ENCODE measurements at regions not wholly inside any gene's neighbourhood (a gene's known extent, or its start where the extent isn't known, plus 50 kb on each side); places are given as distances from the start of the nearest gene placed in this dataset.

- CTCF ChIA-PET: interaction anchor here (2.1 to 2.8 kb wide), 4 partner anchors 11 to 438 kb away, joined by 6 to 17 read pairs (median 12); no protein-coding TSS in a partner anchor
- POLR2A ChIA-PET: no interaction called here
- DNase-seq (ENCODE audit: low read depth, low spot score): no peak
- no peak overlapping the region for H3K4me3 ChIP-seq (ENCODE audit: low read depth, low read length)
- TF ChIP-seq CTCF (IDR thresholded peaks at IDR 0.05; ENCODE audit: insufficient read depth, low read length, missing control alignments): no peak
Observed at GRCh38 chr1:184226100-184226487, 160.7 kb upstream of the C1orf21 start.

- ChIA-PET CTCF (no interaction called here), POLR2A (no interaction called here)
- no peak for DNase-seq (ENCODE audit: low read depth, low spot score)
- no peak for TF ChIP-seq CTCF (IDR thresholded peaks at IDR 0.05; ENCODE audit: insufficient read depth, low read length, missing control alignments)
- H3K4me3 ChIP-seq (ENCODE audit: low read depth, low read length): no peak overlapping the region
Observed at GRCh38 chr1:184228558-184228957, 158.3 kb upstream of the C1orf21 start.

GRCh38 chr1:184237588-184237987 is 149.2 kb upstream of the C1orf21 start:
- ChIA-PET POLR2A (no interaction called here), CTCF (interaction anchor here (0.8 to 2.9 kb wide), 4 partner anchors 9 to 17 kb away, joined by 4 to 17 read pairs (median 12); no protein-coding TSS in a partner anchor)
- H3K4me3 ChIP-seq (ENCODE audit: low read depth, low read length): no peak overlapping the region
- TF ChIP-seq CTCF (IDR thresholded peaks at IDR 0.05; ENCODE audit: insufficient read depth, low read length, missing control alignments): no peak
- no peak for DNase-seq (ENCODE audit: low read depth, low spot score)

GRCh38 chr1:184241446-184241845 is 145.4 kb upstream of the C1orf21 start:
- no peak for DNase-seq (ENCODE audit: low read depth, low spot score)
- no peak overlapping the region for H3K4me3 ChIP-seq (ENCODE audit: low read depth, low read length)
- ChIA-PET POLR2A (no interaction called here), CTCF (interaction anchor here (1.7 to 2.3 kb wide), 2 partner anchors 12 to 422 kb away, joined by 7 to 12 read pairs; no protein-coding TSS in a partner anchor)
- TF ChIP-seq CTCF (IDR thresholded peaks at IDR 0.05; ENCODE audit: insufficient read depth, low read length, missing control alignments): no peak

- no peak for TF ChIP-seq CTCF (IDR thresholded peaks at IDR 0.05; ENCODE audit: insufficient read depth, low read length, missing control alignments)
- POLR2A ChIA-PET: interaction anchor here (1.1 kb wide), 1 partner anchor 18 kb away, joined by 3 read pairs; no protein-coding TSS in a partner anchor
- H3K4me3 ChIP-seq (ENCODE audit: low read depth, low read length): no peak overlapping the region
- peak; percentile 29 for DNase-seq (ENCODE audit: low read depth, low spot score)
- CTCF ChIA-PET: interaction anchor here (0.6 to 2.3 kb wide), 11 partner anchors 11 to 454 kb away, joined by 3 to 12 read pairs (median 3); no protein-coding TSS in a partner anchor
Observed at GRCh38 chr1:184242507-184242943, 144.3 kb upstream of the C1orf21 start.

- no peak for TF ChIP-seq CTCF (IDR thresholded peaks at IDR 0.05; ENCODE audit: insufficient read depth, low read length, missing control alignments)
- CTCF ChIA-PET: interaction anchor here (1.1 to 1.8 kb wide), 2 partner anchors 23 to 419 kb away, joined by 4 read pairs; no protein-coding TSS in a partner anchor
- no peak for DNase-seq (ENCODE audit: low read depth, low spot score)
- POLR2A ChIA-PET: no interaction called here
- no peak overlapping the region for H3K4me3 ChIP-seq (ENCODE audit: low read depth, low read length)
Observed at GRCh38 chr1:184244962-184245361, 141.9 kb upstream of the C1orf21 start.
